ENCODE measurements at regions not wholly inside any gene's neighbourhood (a gene's known extent, or its start where the extent isn't known, plus 50 kb on each side); places are given as distances from the start of the nearest gene placed in this dataset.

DNA sequence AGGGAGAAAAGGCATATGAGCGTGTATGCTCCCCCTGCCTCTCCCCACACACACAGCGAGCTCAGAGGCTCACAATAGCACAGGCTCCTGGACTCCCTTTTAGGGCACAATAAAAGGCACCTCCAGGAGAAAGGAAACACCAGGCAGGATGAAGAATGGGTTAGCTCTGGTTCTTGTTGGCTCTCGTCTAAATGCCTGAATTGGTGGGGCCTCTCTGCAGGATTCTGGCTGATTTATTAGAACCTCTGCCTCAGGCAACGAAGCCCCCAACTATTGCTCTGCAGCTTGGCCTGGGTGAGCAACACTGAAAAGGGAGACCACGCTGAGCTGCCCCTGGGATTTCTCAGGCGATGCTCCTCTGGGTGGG lies 590.9 kb upstream of the PLXNA2 start:
- TF ChIP-seq, protein P1, sequence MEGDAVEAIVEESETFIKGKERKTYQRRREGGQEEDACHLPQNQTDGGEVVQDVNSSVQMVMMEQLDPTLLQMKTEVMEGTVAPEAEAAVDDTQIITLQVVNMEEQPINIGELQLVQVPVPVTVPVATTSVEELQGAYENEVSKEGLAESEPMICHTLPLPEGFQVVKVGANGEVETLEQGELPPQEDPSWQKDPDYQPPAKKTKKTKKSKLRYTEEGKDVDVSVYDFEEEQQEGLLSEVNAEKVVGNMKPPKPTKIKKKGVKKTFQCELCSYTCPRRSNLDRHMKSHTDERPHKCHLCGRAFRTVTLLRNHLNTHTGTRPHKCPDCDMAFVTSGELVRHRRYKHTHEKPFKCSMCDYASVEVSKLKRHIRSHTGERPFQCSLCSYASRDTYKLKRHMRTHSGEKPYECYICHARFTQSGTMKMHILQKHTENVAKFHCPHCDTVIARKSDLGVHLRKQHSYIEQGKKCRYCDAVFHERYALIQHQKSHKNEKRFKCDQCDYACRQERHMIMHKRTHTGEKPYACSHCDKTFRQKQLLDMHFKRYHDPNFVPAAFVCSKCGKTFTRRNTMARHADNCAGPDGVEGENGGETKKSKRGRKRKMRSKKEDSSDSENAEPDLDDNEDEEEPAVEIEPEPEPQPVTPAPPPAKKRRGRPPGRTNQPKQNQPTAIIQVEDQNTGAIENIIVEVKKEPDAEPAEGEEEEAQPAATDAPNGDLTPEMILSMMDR (IDR thresholded peaks at IDR 0.05), result no peak
- TF ChIP-seq ZFX (IDR thresholded peaks at IDR 0.05; ENCODE audit: borderline replicate concordance), result no peak
